HG03442 (cell line): ENCODE measurements at regions not wholly inside any gene's neighbourhood (a gene's known extent, or its start where the extent isn't known, plus 50 kb on each side); places are given as distances from the start of the nearest gene placed in this dataset.

Experiments used
- ATAC-seq: cut with Tn5 transposase; IDR thresholded peaks from one replicate; pipeline ENCODE4 v1.9.1; 2021; ENCODE audit warnings: mild to moderate bottlenecking, moderate library complexity; ENCODE audit not compliant: unreplicated experiment

DNA sequence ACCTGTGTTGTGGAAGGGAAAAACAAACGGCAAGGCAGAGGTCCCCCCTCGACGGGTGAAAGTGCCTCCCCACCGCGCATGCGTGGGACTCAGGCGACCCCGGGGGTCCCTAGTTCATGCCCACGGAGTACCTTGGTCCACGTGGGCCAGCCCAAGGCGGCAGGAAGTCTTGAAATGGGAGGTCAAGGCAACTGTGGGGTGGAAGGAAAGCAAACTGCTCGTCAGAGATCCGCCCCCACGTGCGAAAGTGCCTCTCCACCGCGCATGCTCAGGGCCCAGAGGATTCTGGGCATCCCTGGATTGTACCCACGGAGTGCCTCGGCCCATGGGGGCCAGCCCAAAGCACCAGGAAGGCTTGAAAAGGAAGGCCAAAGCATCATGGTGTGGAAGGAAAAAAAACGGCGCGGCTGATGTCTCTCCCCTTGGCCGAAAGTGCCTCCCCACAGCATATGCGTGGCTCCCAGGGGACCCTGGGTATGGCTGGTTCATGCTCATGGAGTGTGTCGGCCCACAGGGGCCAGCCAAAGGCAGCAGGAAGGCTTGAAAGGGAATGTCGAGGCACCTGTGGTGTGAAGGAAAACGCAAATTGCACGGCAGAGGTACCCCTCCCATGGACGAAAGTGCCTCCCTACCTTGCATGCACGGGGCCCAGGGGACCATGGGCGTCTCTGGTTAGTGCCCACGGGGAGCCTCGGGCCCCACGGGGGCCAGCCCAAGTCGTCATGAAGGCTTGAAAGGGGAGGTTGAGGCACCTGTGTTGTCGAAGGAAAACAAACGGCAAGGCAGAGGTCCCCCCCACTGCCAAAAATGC is 369.7 kb downstream of the ALG10 start:
- no peak for ATAC-seq

DNA sequence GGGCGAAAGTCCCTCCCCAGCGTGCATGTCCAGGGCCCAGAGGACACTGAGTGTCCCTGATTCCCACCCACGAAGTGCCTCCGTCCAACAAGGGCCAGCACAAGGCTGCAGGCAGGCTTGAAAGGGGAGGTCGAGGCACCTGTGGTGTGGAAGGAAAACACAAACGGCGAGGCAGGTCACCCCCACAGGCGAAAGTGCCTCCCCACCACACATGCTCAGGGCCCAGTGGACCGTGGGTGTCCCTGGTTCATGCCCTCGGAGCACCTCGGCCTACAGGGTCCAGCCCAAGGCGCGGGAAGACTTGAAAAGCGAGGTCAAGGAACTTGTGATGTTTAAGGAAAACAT is 370.4 kb downstream of the ALG10 start:
- no peak for ATAC-seq

DNA sequence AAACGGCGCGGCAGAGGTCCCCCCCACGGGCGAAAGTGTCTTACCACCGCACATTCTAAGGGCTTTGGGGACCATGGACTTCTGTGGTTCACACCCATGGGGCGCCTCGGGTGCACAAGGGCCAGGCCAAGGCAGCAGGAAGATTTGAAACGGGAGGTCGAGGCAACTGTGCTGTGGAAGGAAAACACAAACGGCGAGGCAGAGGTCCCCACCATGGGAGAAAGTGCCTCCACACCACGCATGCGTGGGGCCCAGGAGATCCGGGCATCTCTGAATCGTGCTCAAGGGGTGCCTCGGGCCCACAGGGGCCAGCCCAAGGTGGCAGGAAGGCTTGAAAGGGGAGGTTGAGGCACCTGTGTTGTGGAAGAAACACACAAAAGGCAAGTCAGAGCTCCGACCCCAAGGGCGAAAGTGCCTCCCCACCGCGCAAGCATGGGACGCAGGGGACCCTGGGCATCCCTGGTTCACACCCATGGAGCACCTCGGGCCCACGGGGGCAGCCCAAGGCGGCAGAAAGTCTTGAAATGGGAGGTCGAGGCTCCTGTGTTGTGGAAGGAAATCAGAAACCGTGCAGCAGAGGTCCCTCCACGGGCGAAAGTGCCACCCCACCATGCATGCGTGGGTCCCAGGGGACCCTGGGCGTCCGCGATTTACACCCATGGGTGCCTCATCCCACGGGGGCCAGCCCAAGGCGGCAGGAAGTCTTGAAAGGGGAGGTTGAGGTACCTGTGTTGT is 371.0 kb downstream of the ALG10 start:
- no peak for ATAC-seq

DNA sequence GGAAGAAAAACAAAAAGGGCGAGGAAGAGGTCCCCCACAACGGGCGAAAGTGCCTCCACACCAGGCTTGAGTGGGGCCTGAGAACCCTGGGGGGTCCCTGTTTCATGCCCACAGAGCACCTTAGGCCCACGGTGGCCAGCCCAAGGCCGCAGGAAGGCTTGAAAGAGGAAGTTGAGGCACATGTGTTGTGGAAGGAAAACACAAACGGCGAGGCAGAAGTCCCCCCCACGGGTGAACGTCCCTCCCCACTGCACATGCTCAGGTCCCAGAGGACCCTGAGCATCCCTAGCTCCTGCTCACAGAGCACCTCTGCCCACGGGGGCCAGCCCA is 371.5 kb downstream of the ALG10 start:
- no peak for ATAC-seq

DNA sequence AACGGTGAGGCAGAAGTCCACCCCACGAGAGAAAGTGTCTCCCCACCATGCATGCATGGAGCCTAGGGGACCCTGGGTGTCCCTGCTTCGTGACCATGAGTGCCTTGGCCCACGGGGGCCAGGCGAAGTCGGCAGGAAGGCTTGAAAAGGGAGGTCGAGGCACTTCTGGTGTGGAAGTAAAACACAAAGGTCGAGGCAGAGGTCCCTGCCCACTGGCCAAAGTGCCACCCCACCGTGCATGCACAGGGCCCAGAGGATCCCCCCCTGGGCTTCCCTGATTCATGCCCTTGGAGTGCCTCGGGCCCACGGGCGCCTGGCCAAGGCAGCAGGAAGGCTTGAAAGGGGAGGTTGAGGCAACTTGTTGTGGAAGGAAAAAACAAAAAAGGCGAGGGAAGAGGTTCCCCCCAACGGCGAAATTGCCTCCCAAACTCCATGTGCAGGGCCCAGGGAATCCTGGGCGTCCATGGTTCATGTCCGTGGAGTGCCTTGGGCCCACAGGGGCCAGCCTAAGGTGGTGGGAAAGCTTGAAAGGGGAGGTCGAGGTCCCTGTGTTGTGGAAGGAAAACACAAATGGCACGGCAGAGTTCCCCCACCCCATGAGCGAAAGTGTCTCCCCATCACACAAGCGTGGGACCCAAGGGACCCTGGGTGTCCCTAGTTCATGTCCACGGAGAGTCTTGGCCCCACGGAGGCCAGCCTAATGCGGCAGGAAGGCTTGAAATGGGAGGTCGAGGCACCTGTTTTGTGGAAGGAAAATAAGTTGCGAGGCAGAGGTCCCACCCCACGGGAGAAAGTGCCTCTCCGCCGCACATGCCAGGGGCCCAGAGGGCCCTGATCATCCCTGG is 372.1 kb downstream of the ALG10 start:
- ATAC-seq: no peak

DNA sequence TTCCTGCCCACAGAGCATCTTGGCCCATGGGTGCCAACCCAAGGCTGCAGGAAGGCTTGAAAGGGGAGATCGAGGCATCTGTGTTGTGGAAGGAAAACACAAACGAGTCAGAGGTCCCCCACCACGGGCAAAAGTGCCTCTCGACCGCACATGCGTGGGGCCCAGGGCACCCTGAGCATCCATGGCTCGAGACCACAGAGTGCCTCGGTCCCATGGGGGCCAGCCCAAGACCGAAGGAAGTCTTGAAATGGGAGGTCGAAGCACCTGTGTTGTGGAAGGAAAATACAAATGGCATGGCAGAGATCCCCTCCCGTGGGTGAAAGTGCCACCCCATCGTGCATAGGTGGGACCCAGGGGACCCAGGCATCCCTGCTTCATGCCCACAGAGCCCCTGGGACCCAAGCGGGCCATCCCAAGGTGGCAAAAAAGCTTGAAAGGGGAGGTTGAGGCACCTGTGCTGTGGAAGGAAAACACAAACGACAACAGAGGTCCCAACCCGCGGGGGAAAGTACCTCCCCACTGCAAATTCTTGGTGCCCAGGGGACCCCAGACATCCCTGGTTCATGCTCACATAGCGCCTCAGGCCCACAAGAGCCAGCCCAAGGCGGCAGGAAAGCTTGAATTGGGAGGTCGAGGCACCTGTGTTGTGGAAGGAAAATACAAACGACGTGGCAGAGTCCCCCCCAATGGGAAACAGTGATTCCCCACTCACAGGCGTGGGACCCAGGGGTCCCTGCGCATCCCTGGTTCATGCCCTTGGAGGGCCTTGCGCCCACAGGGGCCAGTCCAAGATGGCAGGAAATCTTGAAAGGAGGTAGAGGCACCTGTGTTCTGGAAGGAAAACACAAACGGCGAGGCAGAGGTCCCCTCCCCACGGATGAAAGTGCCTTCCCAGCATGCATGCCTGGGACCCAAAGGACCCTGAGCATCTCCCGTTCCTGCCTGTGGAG is 373.0 kb downstream of the ALG10 start:
- no peak for ATAC-seq

DNA sequence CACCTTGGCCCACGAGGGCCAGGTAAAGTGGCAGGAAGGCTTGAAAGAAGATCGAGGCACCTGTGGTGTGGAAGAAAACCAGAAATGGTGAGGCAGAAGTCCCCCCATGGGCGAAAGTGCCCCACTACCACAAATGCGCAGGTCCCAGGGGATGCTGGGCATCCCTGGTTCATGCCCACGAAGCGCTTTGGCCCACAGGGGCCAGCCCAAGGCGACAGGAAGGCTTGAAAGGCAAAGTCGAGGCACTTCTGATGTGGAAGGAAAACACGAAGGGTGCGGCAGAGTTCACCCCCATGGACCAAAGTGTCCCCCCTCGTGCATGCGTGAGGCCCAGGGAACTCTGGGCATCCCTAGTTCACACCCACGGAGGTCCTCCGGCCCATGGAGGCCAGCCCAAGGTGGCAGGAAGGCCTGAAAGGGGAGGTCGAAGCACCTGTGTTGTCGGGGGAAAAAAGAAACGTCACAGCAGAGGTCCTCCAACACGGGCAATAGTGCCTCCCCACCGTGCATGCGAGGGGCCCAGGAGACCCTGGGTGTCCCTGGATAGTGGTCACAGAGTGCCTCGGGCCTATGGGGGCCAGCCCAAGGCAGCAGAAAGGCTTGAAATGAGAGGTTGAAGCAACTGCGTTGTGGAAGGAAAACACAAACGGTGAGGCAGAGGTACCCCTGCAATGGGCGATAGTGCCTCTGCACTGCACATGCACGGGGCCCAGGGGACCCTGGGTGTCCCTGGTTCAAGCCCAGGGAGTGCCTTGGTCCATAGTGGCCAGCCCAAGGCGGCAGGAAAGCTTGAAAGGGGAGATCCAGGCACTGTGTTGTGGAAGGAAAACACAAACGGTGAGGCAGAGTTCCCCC is 373.9 kb downstream of the ALG10 start:
- no peak for ATAC-seq

DNA sequence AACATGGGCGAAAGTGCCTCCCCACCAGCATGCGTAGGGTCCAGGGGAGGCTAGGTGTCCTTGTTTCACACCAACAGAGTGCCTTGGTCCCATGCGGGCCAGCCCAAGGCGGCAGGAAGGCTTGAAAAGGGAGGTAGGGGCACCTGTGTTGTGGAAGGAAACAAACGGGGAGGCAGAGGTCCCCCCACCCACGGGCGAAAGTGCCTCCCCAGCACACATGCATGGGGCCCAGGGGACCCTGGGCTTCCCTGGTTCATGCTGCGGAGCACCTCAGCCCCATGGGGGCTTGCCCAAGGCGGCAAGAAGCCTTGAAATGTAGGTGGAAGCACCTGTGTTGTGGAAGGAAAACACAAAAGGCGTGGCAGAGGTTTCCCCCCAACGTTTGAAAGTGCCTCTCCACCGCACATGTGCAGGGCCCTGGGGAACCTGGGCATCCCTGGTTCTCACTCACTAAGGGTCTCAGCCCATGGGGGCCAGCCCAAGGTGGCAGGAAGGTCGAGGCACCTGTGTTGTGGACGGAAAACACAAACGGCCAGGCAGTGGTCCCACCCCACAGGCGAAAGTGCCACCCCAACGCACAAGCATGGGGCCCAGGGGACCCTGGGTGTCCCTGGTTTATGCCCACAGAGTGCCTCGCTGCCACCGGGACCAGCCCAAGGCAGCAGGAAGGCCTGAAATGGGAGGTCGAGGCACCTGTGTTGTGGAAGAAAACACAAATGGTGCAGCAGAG is 374.7 kb downstream of the ALG10 start:
- no peak for ATAC-seq

DNA sequence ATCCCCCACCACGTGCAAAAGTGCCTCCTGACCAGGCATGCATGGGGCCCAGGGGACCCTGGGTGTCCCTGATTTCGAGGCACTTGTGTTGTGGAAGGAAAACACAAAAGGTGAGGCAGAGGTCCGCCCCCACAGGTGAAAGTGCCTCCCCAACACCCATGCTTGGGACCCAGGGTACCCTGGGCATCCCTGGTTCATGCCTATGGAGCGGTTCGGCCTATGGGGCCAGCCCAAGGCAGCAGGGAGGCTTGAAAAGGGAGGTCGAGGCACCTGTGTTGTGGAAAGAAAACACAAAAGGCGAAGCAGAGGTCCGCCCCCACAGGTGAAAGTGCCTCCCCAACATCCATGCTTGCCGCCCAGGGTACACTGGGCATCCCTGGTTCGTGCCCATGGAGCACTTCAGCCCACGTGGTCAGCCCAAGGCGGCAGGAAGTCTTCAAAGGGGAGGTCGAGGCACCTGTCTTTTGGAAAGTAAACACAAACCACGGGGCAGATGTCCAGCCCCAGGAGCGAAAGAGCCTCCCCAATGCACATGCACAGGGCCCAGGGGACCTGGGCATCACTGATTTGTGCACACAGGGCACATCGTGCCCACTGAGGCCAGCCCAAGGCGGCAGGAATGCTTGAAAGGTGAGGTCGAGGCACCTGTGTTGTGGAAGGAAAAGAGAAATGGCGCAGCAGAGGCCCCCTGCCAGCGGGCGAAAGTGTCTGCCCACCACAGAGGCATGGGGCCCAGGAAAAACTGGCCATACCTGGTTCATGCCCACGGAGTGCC is 375.5 kb downstream of the ALG10 start:
- no peak for ATAC-seq

DNA sequence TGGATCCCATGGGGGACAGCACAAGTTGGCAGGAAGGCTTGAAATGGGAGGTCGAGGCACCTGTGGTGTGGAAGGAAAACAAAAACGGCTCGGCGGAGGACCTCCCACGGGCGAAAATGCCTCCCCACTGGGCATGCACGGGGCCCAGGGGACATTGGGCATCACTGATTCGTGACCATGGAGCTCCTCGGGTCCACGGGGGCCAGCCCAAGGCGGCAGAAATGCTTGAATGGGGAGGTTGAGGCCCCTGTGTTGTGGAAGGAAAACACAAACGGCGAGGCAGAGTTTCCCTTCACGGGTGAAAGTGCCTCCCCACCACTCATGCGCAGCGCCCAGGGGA is 376.0 kb downstream of the ALG10 start:
- ATAC-seq: no peak

DNA sequence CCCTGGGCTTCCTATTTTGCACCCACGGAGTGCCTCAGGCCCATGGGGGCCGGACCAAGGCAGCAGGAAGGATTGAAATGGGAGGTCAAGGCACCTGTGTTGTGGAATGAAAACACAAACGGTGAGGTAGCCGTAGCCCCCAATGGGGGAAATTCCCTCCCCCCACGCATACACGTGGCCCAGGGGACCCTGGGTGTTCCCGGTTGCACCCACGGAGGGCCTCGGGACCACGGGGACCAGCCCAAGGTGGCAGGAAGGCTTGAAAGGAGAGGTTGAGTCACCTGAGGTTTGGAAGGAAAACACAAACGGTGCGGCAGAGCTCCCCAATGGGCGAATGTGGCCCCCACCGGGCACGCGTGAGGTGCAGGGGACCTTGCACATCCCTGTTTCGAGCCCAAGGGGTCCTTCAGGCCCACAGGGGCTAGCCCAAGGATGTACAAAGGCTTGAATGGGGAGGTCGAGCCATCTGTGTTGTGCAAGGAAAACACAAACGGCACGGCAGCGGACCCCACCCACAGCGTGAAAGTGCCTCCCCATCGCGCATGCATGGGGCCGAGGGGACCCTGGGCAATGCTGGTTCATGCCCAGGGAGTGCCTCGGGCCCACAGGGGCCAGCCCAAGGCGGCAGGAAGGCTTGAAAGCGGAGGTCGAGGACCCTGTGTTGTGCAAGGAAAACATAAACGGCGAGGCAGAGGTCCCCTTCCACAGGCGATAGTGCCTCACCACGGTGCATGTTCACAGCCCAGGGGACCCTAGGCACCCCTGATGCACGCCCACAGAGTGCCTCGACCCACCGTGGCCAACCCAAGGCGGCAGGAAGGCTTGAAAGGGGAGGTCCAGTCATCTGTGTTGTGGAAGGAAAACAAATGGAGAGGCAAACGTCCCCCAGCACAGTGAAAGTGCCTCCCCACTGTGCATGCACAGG is 376.7 kb downstream of the ALG10 start:
- ATAC-seq: no peak

DNA sequence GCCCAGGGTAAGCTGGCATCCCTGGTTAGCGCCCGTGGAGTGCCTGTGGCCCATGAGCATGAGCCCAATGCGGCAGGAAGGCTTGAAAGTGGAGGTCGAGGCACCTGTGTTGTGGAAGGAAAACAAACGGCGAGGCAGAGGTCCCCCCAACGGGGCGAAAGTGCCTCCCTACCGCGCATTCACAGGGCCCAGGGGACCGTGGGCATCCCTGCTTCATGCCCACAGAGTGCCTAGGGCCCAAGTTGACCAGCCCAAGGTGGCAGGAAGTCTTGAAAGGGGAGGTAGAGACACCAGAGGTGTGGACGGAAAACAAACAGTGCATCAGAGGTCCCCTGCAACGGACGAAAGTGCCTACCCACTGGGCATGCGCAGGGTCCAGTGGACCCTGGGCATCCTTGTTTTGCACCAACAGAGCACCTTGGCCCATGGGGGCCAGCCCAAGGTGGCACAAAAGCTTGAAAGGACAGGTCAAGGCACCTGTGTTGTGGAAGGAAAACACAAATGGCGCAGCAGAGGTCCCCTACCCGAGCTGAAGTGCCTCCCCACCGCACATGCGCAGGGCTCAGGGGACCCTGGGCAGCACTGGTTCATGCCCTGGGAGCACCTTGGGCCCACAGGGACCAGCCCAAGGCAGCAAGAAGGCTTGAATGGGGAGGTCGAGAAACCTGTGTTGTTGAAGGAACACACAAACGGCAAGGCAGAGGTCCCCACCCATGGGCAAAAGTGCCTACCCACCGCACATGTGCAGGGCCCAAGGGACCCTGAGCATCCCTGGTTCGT is 377.5 kb downstream of the ALG10 start:
- no peak for ATAC-seq

DNA sequence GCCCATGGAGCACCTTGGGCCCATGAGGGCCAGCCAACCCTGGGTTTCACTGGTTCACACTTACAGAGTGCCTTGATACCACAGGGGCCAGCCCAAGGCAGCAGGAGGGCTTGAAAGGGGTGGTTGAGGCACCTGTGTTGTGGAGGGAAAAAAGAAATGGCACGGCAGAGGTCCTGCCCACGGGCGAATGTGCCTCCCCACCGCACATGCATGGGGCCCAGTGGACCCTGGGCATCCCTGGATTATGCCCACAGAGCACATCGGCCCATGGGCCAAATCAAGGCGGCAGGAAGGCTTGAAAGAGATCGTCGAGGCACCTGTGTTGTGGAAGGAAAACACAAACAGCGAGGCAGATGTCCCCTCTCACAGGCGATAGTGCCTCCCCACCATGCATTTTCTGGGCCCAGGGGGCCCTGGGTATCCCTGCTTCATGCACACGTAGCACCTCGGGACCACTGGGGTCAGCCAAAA is 378.1 kb downstream of the ALG10 start:
- no peak for ATAC-seq

DNA sequence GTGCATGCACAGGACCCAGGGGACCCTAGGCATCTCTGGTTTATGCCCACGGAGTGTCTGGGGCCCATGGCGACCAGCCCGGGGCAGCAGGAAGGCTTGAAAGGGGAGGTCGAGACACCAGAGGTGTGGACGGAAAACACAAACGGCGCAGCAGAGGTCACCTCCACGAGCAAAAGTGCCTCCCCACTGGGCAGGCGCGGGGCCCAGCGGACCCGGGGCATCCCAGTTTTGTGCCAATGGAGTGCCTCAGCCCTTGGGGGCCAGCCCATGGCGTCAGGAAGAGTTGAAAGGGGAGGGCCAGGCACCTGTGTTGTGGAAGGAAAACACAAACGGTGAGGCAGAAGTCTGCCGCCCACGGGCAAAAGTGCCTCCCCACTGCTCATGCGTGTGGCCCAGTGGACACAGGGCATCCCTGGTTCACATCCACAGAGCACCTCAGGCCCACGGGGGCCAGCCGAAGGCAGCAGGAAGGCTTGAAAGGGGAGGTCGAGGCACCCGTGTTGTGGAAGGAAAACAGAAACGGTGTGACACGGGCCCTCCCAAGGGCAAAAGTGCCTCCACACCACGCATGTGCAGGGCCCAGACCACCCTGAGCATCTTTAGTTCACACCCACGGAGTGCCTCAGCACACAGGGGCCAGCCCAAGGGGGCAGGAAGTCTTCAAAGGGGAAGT is 378.8 kb downstream of the ALG10 start:
- ATAC-seq: no peak

DNA sequence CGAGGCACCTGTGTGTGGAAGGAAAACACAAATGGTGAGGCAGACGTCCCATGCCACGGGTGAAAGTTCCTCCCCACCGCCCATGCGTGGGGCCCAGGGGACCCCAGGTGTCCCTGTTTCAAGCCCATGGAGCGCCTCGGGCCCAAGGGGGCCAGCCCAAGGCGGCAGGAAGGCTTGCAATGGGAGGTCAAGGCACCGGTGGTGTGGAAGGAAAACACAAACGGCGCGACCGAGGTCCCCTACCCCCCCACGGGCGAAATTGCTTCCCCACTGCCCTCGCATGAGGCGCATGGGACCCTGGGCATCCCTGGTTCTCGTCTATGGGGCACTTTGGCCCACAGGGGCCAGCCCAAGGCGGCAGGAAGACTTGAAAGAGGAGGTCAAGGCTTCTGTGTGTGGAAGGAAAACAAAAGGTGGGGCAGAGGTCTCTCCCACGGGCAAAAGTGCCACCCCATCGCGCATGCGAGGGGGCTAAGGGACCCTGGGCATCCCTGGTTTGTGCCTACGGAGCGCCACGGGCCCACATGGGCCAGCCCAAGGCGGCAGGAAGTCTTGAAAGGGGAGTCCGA is 379.4 kb downstream of the ALG10 start:
- no peak for ATAC-seq
